Right lobe of liver (tissue), 6 donors: ENCODE measurements at regions not wholly inside any gene's neighbourhood (a gene's known extent, or its start where the extent isn't known, plus 50 kb on each side); places are given as distances from the start of the nearest gene placed in this dataset.

ENCODE experiments used
- ATAC-seq, 4 donors: fragments of 200-7000 bp; cut with Tn5 transposase; one replicate each; pipeline ENCODE4 v1.9.1; 2020; ENCODE audit warnings: mild to moderate bottlenecking in 4 of 4, moderate library complexity in 4 of 4
- DNase-seq, 3 donors: peaks; one replicate each; pipeline ENCODE4 v3.0.0-alpha.2; 2020
- H3K27ac ChIP-seq, 3 donors: fragments of 200-600 bp; one replicate each; pipeline ENCODE4 v1.8.0; 2022
- H3K27me3 ChIP-seq, 2 donors: fragments of 200-600 bp; one replicate each; pipeline ENCODE4 v1.8.0; 2022
- H3K36me3 ChIP-seq, 4 donors: fragments of 200-600 bp; sonication (generic) in 1 of 4; one replicate each; pipeline versions ENCODE4 v1.5.1 to v1.8.0; 2017 to 2022; ENCODE audit warnings: control low read depth in 1 of 4
- H3K4me1 ChIP-seq, 4 donors: fragments of 200-600 bp; sonication (generic) in 1 of 4; one replicate each; pipeline versions ENCODE4 v1.5.1 to v1.8.0; 2017 to 2022; ENCODE audit warnings: control low read depth in 1 of 4
- H3K4me3 ChIP-seq, 3 donors: fragments of 200-600 bp; one replicate each; pipeline ENCODE4 v1.8.0; 2022
- H3K9me3 ChIP-seq, 4 donors: fragments of 200-600 bp; sonication (generic) in 1 of 4; one replicate each; pipeline versions ENCODE4 v1.5.1 to v1.8.0; 2017 to 2022; ENCODE audit warnings: control low read depth in 1 of 4
- CTCF ChIP-seq, 4 donors: fragments of 200-600 bp in 3 of 4; fragments of 450-650 bp in 1 of 4; IDR thresholded peaks; one replicate each; pipeline versions ENCODE4 v1.5.1 to v1.8.0; 2016 to 2022; ENCODE audit warnings: antibody characterized with exemption in 4 of 4, mild to moderate bottlenecking in 2 of 4
- POLR2A ChIP-seq: fragments of 450-650 bp; IDR thresholded peaks from one replicate; pipeline ENCODE4 v1.6.1; 2017; ENCODE audit warnings: antibody characterized with exemption, mild to moderate bottlenecking
- WGBS: methylation state at CpG from one replicate; pipeline ENCODE4 v1.1.6; 2018; ENCODE audit warnings: low coverage, low lambda C conversion rate; ENCODE audit not compliant: insufficient coverage; ENCODE audit errors: missing lambda C conversion rate; 5-methylcytosine and 5-hydroxymethylcytosine counted together
- intact Hi-C, 2 donors: fragments of 100-400 bp; cut with DNase I; formaldehyde crosslinking; loops; one replicate each; pipeline versions ENCODE4 v1.11.2 to v1.14.1; 2022
- donor health status: DM: no; HTN: yes; CAD: no.
- donor health status: DM: no; HTN: no; CAD: no.
- donor health status: DM: no; HTN: no; CAD: no.
- donor health status: DM: no; HTN: yes; CAD: no.
- donor health status: DM: no; HTN: yes; CAD: no.

GRCh38 chr2:175310813-175311504 lies 129.4 kb upstream of the ATP5MC3 start:
- 29% methylated on average over 1 of the region's 1 CpG for WGBS
- Histone ChIP-seq H3K27me3 (no peaks in the 10 kb centered on the region), H3K9me3 (no peaks in the 10 kb centered on the region), H3K4me3 (no peak overlapping the region), H3K27ac (no peak overlapping the region), H3K4me1 (no peaks in the 10 kb centered on the region), H3K36me3 (no peaks in the 10 kb centered on the region)
- ATAC-seq, result no peak
- TF ChIP-seq POLR2A (no peak), CTCF (IDR thresholded peaks at IDR 0.05) (no peak)
- no peak for DNase-seq
- intact Hi-C loops, result no loop called here

GRCh38 chr2:175309799-175310198 lies 128.3 kb upstream of the ATP5MC3 start:
- Histone ChIP-seq H3K27ac (no peak overlapping the region), H3K4me1 (no peaks in the 10 kb centered on the region), H3K27me3 (no peaks in the 10 kb centered on the region), H3K9me3 (no peaks in the 10 kb centered on the region), H3K36me3 (no peaks in the 10 kb centered on the region), H3K4me3 (no peak overlapping the region)
- no peak for DNase-seq
- TF ChIP-seq CTCF (IDR thresholded peaks at IDR 0.05) (peak; percentile 7 to 53 (median 38)), POLR2A (no peak)
- ATAC-seq, result peak; percentile 52 to 61 (median 58)
- intact Hi-C loops, result no loop called here
- WGBS, result 33% methylated on average over 3 of the region's 3 CpGs

- Histone ChIP-seq H3K27me3 (no peaks in the 10 kb centered on the region), H3K4me1 (no peaks in the 10 kb centered on the region), H3K9me3 (no peaks in the 10 kb centered on the region), H3K27ac (no peak overlapping the region), H3K36me3 (no peaks in the 10 kb centered on the region), H3K4me3 (no peak overlapping the region)
- intact Hi-C loops, result no loop called here
- ATAC-seq (no peak), DNase-seq (no peak)
- WGBS, result 50% methylated on average over 4 of the region's 4 CpGs
- TF ChIP-seq POLR2A (no peak), CTCF (IDR thresholded peaks at IDR 0.05) (no peak)
Observed at GRCh38 chr2:175308005-175308404, 126.5 kb upstream of the ATP5MC3 start.

- Histone ChIP-seq H3K27me3 (no peaks in the 10 kb centered on the region), H3K27ac (no peak overlapping the region), H3K36me3 (no peaks in the 10 kb centered on the region), H3K4me1 (no peaks in the 10 kb centered on the region), H3K9me3 (no peaks in the 10 kb centered on the region), H3K4me3 (no peak overlapping the region)
- intact Hi-C loops, result no loop called here
- DNase-seq, result no peak
- no peak for ATAC-seq
- WGBS, result 68% methylated on average over 2 of the region's 2 CpGs
- TF ChIP-seq CTCF (IDR thresholded peaks at IDR 0.05) (no peak), POLR2A (no peak)
Observed at GRCh38 chr2:175304541-175304940, 123.0 kb upstream of the ATP5MC3 start.
